ENCODE measurements at regions not wholly inside any gene's neighbourhood (a gene's known extent, or its start where the extent isn't known, plus 50 kb on each side); places are given as distances from the start of the nearest gene placed in this dataset.

- ATAC-seq (ENCODE audit: insufficient read depth, low read depth) (no peak), DNase-seq (no peak)
- Histone ChIP-seq H4K20me1 (ENCODE audit: insufficient read depth, low read length) (no peaks in the 10 kb centered on the region), H3K9me3 (ENCODE audit: insufficient read depth, low read length, severe bottlenecking) (no peaks in the 10 kb centered on the region), H3K4me3 (ENCODE audit: low read depth in 1 of 2, low read length in 2 of 2) (no peak overlapping the region), H3K4me1 (ENCODE audit: insufficient read depth, low read length) (no peaks in the 10 kb centered on the region), H3K4me2 (ENCODE audit: insufficient read depth, low read length) (no peak overlapping the region), H3K36me3 (ENCODE audit: insufficient read depth, low read length) (no peaks in the 10 kb centered on the region), H3K79me2 (ENCODE audit: insufficient read depth, low read length) (no peaks in the 10 kb centered on the region), H2AFZ (ENCODE audit: low read depth, low read length) (no peak overlapping the region), H3K27ac (ENCODE audit: low read length) (no peak overlapping the region), H3K27me3 (ENCODE audit: insufficient read depth, low read length, poor library complexity) (no peaks in the 10 kb centered on the region), H3K9ac (ENCODE audit: low read depth, low read length) (no peak overlapping the region)
- TF ChIP-seq, protein P1, sequence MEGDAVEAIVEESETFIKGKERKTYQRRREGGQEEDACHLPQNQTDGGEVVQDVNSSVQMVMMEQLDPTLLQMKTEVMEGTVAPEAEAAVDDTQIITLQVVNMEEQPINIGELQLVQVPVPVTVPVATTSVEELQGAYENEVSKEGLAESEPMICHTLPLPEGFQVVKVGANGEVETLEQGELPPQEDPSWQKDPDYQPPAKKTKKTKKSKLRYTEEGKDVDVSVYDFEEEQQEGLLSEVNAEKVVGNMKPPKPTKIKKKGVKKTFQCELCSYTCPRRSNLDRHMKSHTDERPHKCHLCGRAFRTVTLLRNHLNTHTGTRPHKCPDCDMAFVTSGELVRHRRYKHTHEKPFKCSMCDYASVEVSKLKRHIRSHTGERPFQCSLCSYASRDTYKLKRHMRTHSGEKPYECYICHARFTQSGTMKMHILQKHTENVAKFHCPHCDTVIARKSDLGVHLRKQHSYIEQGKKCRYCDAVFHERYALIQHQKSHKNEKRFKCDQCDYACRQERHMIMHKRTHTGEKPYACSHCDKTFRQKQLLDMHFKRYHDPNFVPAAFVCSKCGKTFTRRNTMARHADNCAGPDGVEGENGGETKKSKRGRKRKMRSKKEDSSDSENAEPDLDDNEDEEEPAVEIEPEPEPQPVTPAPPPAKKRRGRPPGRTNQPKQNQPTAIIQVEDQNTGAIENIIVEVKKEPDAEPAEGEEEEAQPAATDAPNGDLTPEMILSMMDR (IDR thresholded peaks at IDR 0.05; ENCODE audit: borderline replicate concordance, extremely low read depth, low read length, poor library complexity, severe bottlenecking), result no peak
- TF ChIP-seq EZH2 (IDR thresholded peaks at IDR 0.05; ENCODE audit: borderline replicate concordance, low read depth, low read length, severe bottlenecking), result no peak
These were observed 310.9 kb downstream of the HAPSTR1 start for GRCh38 chr16:9402293-9402860.

- Histone ChIP-seq H3K4me2 (ENCODE audit: insufficient read depth, low read length) (no peak overlapping the region), H3K36me3 (ENCODE audit: insufficient read depth, low read length) (no peaks in the 10 kb centered on the region), H2AFZ (ENCODE audit: low read depth, low read length) (no peak overlapping the region), H4K20me1 (ENCODE audit: insufficient read depth, low read length) (no peaks in the 10 kb centered on the region), H3K79me2 (ENCODE audit: insufficient read depth, low read length) (no peaks in the 10 kb centered on the region), H3K4me3 (ENCODE audit: low read depth in 1 of 2, low read length in 2 of 2) (no peak overlapping the region), H3K27me3 (ENCODE audit: insufficient read depth, low read length, poor library complexity) (peaks cover 8% of the 10 kb centered on the region), H3K27ac (ENCODE audit: low read length) (no peak overlapping the region), H3K4me1 (ENCODE audit: insufficient read depth, low read length) (no peaks in the 10 kb centered on the region), H3K9me3 (ENCODE audit: insufficient read depth, low read length, severe bottlenecking) (no peaks in the 10 kb centered on the region), H3K9ac (ENCODE audit: low read depth, low read length) (no peak overlapping the region)
- ATAC-seq (ENCODE audit: insufficient read depth, low read depth) (no peak), DNase-seq (no peak)
- TF ChIP-seq, protein P1 (IDR thresholded peaks at IDR 0.05; ENCODE audit: borderline replicate concordance, extremely low read depth, low read length, poor library complexity, severe bottlenecking), result no peak
- no peak for TF ChIP-seq EZH2 (IDR thresholded peaks at IDR 0.05; ENCODE audit: borderline replicate concordance, low read depth, low read length, severe bottlenecking)
These were observed 313.4 kb downstream of the HAPSTR1 start for GRCh38 chr16:9404811-9405210.

- no peaks in the 10 kb centered on the region for H3K36me3 ChIP-seq (ENCODE audit: insufficient read depth, low read length)
- H3K4me3 ChIP-seq (ENCODE audit: low read depth in 1 of 2, low read length in 2 of 2), result no peak overlapping the region
- no peaks in the 10 kb centered on the region for H3K4me1 ChIP-seq (ENCODE audit: insufficient read depth, low read length)
- DNase-seq, result no peak
- H3K4me2 ChIP-seq (ENCODE audit: insufficient read depth, low read length), result no peak overlapping the region
- H3K27me3 ChIP-seq (ENCODE audit: insufficient read depth, low read length, poor library complexity), result peaks cover 8% of the 10 kb centered on the region
- no peak for TF ChIP-seq EZH2 (IDR thresholded peaks at IDR 0.05; ENCODE audit: borderline replicate concordance, low read depth, low read length, severe bottlenecking)
- TF ChIP-seq, protein P1 (IDR thresholded peaks at IDR 0.05; ENCODE audit: borderline replicate concordance, extremely low read depth, low read length, poor library complexity, severe bottlenecking), result no peak
- H3K9me3 ChIP-seq (ENCODE audit: insufficient read depth, low read length, severe bottlenecking), result no peaks in the 10 kb centered on the region
- H3K27ac ChIP-seq (ENCODE audit: low read length), result no peak overlapping the region
- no peaks in the 10 kb centered on the region for H3K79me2 ChIP-seq (ENCODE audit: insufficient read depth, low read length)
- no peak overlapping the region for H2AFZ ChIP-seq (ENCODE audit: low read depth, low read length)
- no peaks in the 10 kb centered on the region for H4K20me1 ChIP-seq (ENCODE audit: insufficient read depth, low read length)
- H3K9ac ChIP-seq (ENCODE audit: low read depth, low read length), result no peak overlapping the region
- ATAC-seq (ENCODE audit: insufficient read depth, low read depth), result no peak
These were observed 314.7 kb downstream of the HAPSTR1 start for GRCh38 chr16:9406038-9406712.

Measured in DND-41 (cell line).